ENCODE measurements at regions not wholly inside any gene's neighbourhood (a gene's known extent, or its start where the extent isn't known, plus 50 kb on each side); places are given as distances from the start of the nearest gene placed in this dataset.

- peaks cover 0 to 3% of the 10 kb centered on the region in 2 experiments for H3K9me3 ChIP-seq (ENCODE audit: control insufficient read depth in 1 of 2, insufficient read depth in 1 of 2, low read length in 2 of 2)
- no peak overlapping the region for H3K27ac Mint-ChIP-seq
- H3K4me1 Mint-ChIP-seq (ENCODE audit: low read depth): no peaks in the 10 kb centered on the region
- no peak overlapping the region for H3K4me3 Mint-ChIP-seq
- H3K27me3 Mint-ChIP-seq: no peaks in the 10 kb centered on the region
- H3K4me1 ChIP-seq (ENCODE audit: insufficient read depth, low read length): no peaks in the 10 kb centered on the region
- CTCF ChIA-PET: no interaction called here
- H3K9me3 Mint-ChIP-seq: no peaks in the 10 kb centered on the region
- no peak for TF ChIP-seq CTCF (IDR thresholded peaks at IDR 0.05)
- POLR2A ChIA-PET: no interaction called here
- no peak overlapping the region for H3K27ac ChIP-seq (ENCODE audit: low read depth in 1 of 2, low read length in 2 of 2)
- no peaks in the 10 kb centered on the region for H3K27me3 ChIP-seq (ENCODE audit: control insufficient read depth in 1 of 2, insufficient read depth in 2 of 2, low read length in 2 of 2)
- intact Hi-C loops (cut with DNase I, micrococcal nuclease): no loop called here
- no peak overlapping the region for H3K4me3 ChIP-seq (ENCODE audit: low read length)
- no peaks in the 10 kb centered on the region for H3K36me3 ChIP-seq (ENCODE audit: insufficient read depth, low read length)
- H3K36me3 Mint-ChIP-seq (ENCODE audit: low read depth): no peaks in the 10 kb centered on the region
- ATAC-seq (ENCODE audit: poor library complexity) (no peak), DNase-seq (no peak)
These were observed 823.1 kb downstream of the LIG4 start for GRCh38 chr13:107392205-107392604.

GRCh38 chr13:107387525-107387924 is 819.6 kb upstream of the ARGLU1 start:
- intact Hi-C loops (cut with DNase I, micrococcal nuclease): no loop called here

GRCh38 chr13:107379407-107380155 is 811.6 kb upstream of the ARGLU1 start:
- Histone ChIP-seq H3K9me3 (ENCODE audit: control insufficient read depth in 1 of 2, insufficient read depth in 1 of 2, low read length in 2 of 2) (no peaks in the 10 kb centered on the region), H3K36me3 (ENCODE audit: insufficient read depth, low read length) (no peaks in the 10 kb centered on the region), H3K4me1 (ENCODE audit: insufficient read depth, low read length) (no peaks in the 10 kb centered on the region), H3K27me3 (ENCODE audit: control insufficient read depth in 1 of 2, insufficient read depth in 2 of 2, low read length in 2 of 2) (no peaks in the 10 kb centered on the region), H3K4me3 (ENCODE audit: low read length) (no peak overlapping the region), H3K27ac (ENCODE audit: low read depth in 1 of 2, low read length in 2 of 2) (no peak overlapping the region)
- H3K27me3 Mint-ChIP-seq: no peaks in the 10 kb centered on the region
- intact Hi-C loops (cut with DNase I, micrococcal nuclease): loop anchor here in 1 of 2 experiments (10.0 kb wide), 1 partner anchor 775 kb away; no protein-coding TSS in a partner anchor
- no peak for ATAC-seq (ENCODE audit: poor library complexity)
- no peak for TF ChIP-seq CTCF (IDR thresholded peaks at IDR 0.05)
- H3K4me3 Mint-ChIP-seq: no peak overlapping the region
- H3K9me3 Mint-ChIP-seq: no peaks in the 10 kb centered on the region
- H3K27ac Mint-ChIP-seq: no peak overlapping the region
- DNase-seq: no peak
- no peaks in the 10 kb centered on the region for H3K36me3 Mint-ChIP-seq (ENCODE audit: low read depth)
- no peaks in the 10 kb centered on the region for H3K4me1 Mint-ChIP-seq (ENCODE audit: low read depth)
- CTCF ChIA-PET: no interaction called here
- POLR2A ChIA-PET: no interaction called here

More at GRCh38 chr13:107387525-107387924, 819.6 kb upstream of the ARGLU1 start:
- H3K9me3 ChIP-seq (ENCODE audit: control insufficient read depth in 1 of 2, insufficient read depth in 1 of 2, low read length in 2 of 2): no peaks in the 10 kb centered on the region
- no peak overlapping the region for H3K4me3 ChIP-seq (ENCODE audit: low read length)
- Mint-ChIP-seq H3K36me3 (ENCODE audit: low read depth) (no peaks in the 10 kb centered on the region), H3K27ac (no peak overlapping the region), H3K27me3 (no peaks in the 10 kb centered on the region), H3K4me3 (no peak overlapping the region), H3K9me3 (no peaks in the 10 kb centered on the region), H3K4me1 (ENCODE audit: low read depth) (no peaks in the 10 kb centered on the region)
- no peaks in the 10 kb centered on the region for H3K27me3 ChIP-seq (ENCODE audit: control insufficient read depth in 1 of 2, insufficient read depth in 2 of 2, low read length in 2 of 2)
- no peak for ATAC-seq (ENCODE audit: poor library complexity)
- no peaks in the 10 kb centered on the region for H3K4me1 ChIP-seq (ENCODE audit: insufficient read depth, low read length)
- TF ChIP-seq CTCF (IDR thresholded peaks at IDR 0.05): no peak
- ChIA-PET POLR2A (no interaction called here), CTCF (no interaction called here)
- DNase-seq: no peak
- H3K36me3 ChIP-seq (ENCODE audit: insufficient read depth, low read length): no peaks in the 10 kb centered on the region
- H3K27ac ChIP-seq (ENCODE audit: low read depth in 1 of 2, low read length in 2 of 2): no peak overlapping the region

Measured in CD4-positive, alpha-beta T cell (primary cell).